Natural killer cell (primary cell): ENCODE measurements at regions not wholly inside any gene's neighbourhood (a gene's known extent, or its start where the extent isn't known, plus 50 kb on each side); places are given as distances from the start of the nearest gene placed in this dataset.

ENCODE experiments used
- ATAC-seq, 3 donors: fragments of 150-1000 bp in 2 of 3; fragments of 200-7000 bp in 1 of 3; cut with Tn5 transposase; 1 replicate in 1 of 3; 2 replicates in 2 of 3; pipeline ENCODE4 v1.10.0; 2021; ENCODE audit warnings: mild to moderate bottlenecking in 2 of 3, moderate library complexity in 2 of 3
- DNase-seq, 2 donors: peaks; one replicate each; pipeline versions ENCODE4 v3.0.0 to v3.0.0-alpha.2; 2013 to 2021; ENCODE audit warnings: mixed read lengths in 1 of 2
- H3K27ac ChIP-seq: one replicate; pipeline ENCODE4 v1.5.1; 2013; ENCODE audit warnings: mild to moderate bottlenecking, low read length
- H3K27me3 ChIP-seq: one replicate; pipeline ENCODE4 v1.6.1; 2013; ENCODE audit warnings: low read length; ENCODE audit not compliant: control insufficient read depth, insufficient read depth
- H3K36me3 ChIP-seq: one replicate; pipeline ENCODE4 v1.6.1; 2013; ENCODE audit warnings: low read length; ENCODE audit not compliant: control insufficient read depth, insufficient read depth
- H3K4me1 ChIP-seq: one replicate; pipeline ENCODE4 v1.6.1; 2013; ENCODE audit warnings: low read length; ENCODE audit not compliant: control insufficient read depth, insufficient read depth
- H3K4me3 ChIP-seq: one replicate; pipeline ENCODE4 v1.5.1; 2013; ENCODE audit warnings: low read length
- H3K9me3 ChIP-seq: one replicate; pipeline ENCODE4 v1.6.1; 2013; ENCODE audit warnings: low read length; ENCODE audit not compliant: control insufficient read depth, insufficient read depth
- H3K27ac Mint-ChIP-seq, 2 donors: one replicate each; pipeline ENCODE4 v1.8.0; 2022; ENCODE audit warnings: mild to moderate bottlenecking in 2 of 2, mixed read lengths in 2 of 2, moderate library complexity in 1 of 2
- H3K27me3 Mint-ChIP-seq, 2 donors: one replicate each; pipeline ENCODE4 v1.8.0; 2022; ENCODE audit warnings: low read depth in 2 of 2, mixed read lengths in 2 of 2
- H3K36me3 Mint-ChIP-seq: one replicate; pipeline ENCODE4 v1.8.0; 2022; ENCODE audit warnings: mixed read lengths
- H3K4me1 Mint-ChIP-seq, 2 donors: one replicate each; pipeline ENCODE4 v1.8.0; 2022; ENCODE audit warnings: mixed read lengths in 2 of 2
- H3K4me3 Mint-ChIP-seq: one replicate; pipeline ENCODE4 v1.8.0; 2022; ENCODE audit warnings: mild to moderate bottlenecking, moderate library complexity, mixed read lengths
- H3K9me3 Mint-ChIP-seq, 2 donors: one replicate each; pipeline ENCODE4 v1.8.0; 2022; ENCODE audit warnings: mixed read lengths in 2 of 2
- WGBS: methylation state at CpG from one replicate; pipeline ENCODE4 v1.1.7; 2013; ENCODE audit warnings: missing lambda C conversion rate; ENCODE audit not compliant: insufficient coverage; 5-methylcytosine and 5-hydroxymethylcytosine counted together
- intact Hi-C: fragments of 100-400 bp; cut with micrococcal nuclease; formaldehyde crosslinking; loops from one replicate; pipeline ENCODE4 v1.14.2; 2022
- TF ChIP-seq, protein P1 (sequence below): fragments of 200-600 bp; IDR thresholded peaks from one replicate; pipeline ENCODE4 v1.8.0; 2022; ENCODE audit warnings: antibody characterized with exemption

DNA sequence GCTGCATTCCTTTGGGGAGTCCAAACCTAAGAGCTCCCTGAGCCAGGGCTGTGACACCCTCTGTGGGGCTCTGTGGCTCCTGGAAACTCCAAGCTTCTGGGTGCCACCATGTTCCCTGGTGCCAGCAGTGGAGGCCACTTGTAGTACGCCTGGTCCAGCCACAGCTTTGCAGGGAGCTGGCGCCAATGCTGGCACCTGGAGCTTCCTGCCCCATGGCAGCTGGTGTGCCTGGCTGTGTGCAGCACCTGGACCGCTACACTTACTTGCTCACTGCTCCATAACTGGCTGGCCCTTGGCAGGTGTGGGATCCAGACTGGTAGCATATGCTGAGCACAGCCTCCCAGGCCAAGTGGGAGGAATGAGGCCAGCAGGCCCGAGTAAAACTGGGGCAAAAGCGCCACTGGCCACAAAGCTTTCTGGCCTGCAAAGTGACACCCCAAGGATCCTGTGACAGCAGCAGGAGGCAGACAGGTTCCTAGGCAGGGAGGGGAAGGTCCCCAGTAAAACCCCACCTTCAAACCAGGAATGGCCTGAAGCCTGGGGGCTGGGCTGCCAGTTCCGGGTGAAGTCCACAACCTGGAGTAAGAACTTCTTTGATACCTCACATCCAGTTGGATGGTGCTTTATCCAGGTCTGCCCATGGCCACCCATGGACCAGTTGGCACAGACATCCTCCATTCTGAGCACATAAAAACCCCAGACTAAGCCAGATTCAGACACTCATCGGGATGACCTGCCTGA lies 461.0 kb downstream of the TBC1D32 start:
- intact Hi-C loops, result no loop called here
- Histone ChIP-seq H3K27ac (no peak overlapping the region), H3K4me1 (no peaks in the 10 kb centered on the region), H3K27me3 (no peaks in the 10 kb centered on the region), H3K36me3 (no peaks in the 10 kb centered on the region), H3K4me3 (no peak overlapping the region), H3K9me3 (peaks cover 21% of the 10 kb centered on the region)
- H3K27ac Mint-ChIP-seq, result no peak overlapping the region
- DNase-seq (no peak), ATAC-seq (no peak)
- 93% methylated on average over 7 of the region's 7 CpGs for WGBS
- TF ChIP-seq, protein P1, sequence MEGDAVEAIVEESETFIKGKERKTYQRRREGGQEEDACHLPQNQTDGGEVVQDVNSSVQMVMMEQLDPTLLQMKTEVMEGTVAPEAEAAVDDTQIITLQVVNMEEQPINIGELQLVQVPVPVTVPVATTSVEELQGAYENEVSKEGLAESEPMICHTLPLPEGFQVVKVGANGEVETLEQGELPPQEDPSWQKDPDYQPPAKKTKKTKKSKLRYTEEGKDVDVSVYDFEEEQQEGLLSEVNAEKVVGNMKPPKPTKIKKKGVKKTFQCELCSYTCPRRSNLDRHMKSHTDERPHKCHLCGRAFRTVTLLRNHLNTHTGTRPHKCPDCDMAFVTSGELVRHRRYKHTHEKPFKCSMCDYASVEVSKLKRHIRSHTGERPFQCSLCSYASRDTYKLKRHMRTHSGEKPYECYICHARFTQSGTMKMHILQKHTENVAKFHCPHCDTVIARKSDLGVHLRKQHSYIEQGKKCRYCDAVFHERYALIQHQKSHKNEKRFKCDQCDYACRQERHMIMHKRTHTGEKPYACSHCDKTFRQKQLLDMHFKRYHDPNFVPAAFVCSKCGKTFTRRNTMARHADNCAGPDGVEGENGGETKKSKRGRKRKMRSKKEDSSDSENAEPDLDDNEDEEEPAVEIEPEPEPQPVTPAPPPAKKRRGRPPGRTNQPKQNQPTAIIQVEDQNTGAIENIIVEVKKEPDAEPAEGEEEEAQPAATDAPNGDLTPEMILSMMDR, result no peak
- peaks cover 3 to 5% of the 10 kb centered on the region in 2 donors for H3K9me3 Mint-ChIP-seq
- no peak overlapping the region for H3K4me3 Mint-ChIP-seq
- H3K36me3 Mint-ChIP-seq, result no peaks in the 10 kb centered on the region
- no peaks in the 10 kb centered on the region for H3K4me1 Mint-ChIP-seq
- H3K27me3 Mint-ChIP-seq, result no peaks in the 10 kb centered on the region

DNA sequence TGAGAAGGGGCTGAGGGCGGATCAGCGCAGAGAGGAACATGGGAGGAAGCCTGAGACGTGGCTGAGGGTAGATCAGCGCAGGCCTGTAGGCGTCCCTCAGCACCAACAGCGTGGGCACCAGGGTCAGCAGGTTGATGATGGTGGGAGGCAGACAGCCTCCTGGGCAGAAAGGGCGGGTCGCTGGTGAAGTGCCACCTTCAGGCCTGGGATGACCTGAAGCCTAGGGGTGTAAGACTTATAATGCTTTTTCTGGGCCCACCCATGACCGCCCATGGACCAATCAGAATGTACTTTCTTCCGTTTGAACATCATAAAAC lies 462.1 kb downstream of the TBC1D32 start:
- no peaks in the 10 kb centered on the region for H3K36me3 Mint-ChIP-seq
- DNase-seq (no peak), ATAC-seq (no peak)
- no peak overlapping the region for H3K27ac Mint-ChIP-seq
- 92% methylated on average over 10 of the region's 10 CpGs for WGBS
- H3K27ac ChIP-seq, result no peak overlapping the region
- no peaks in the 10 kb centered on the region for H3K36me3 ChIP-seq
- no peaks in the 10 kb centered on the region for H3K9me3 Mint-ChIP-seq
- H3K9me3 ChIP-seq, result peaks cover 21% of the 10 kb centered on the region
- no peaks in the 10 kb centered on the region for H3K27me3 Mint-ChIP-seq
- intact Hi-C loops, result no loop called here
- TF ChIP-seq, protein P1, result no peak
- no peaks in the 10 kb centered on the region for H3K4me1 ChIP-seq
- H3K4me3 Mint-ChIP-seq, result no peak overlapping the region
- H3K4me1 Mint-ChIP-seq, result no peaks in the 10 kb centered on the region
- H3K4me3 ChIP-seq, result no peak overlapping the region
- no peaks in the 10 kb centered on the region for H3K27me3 ChIP-seq

DNA sequence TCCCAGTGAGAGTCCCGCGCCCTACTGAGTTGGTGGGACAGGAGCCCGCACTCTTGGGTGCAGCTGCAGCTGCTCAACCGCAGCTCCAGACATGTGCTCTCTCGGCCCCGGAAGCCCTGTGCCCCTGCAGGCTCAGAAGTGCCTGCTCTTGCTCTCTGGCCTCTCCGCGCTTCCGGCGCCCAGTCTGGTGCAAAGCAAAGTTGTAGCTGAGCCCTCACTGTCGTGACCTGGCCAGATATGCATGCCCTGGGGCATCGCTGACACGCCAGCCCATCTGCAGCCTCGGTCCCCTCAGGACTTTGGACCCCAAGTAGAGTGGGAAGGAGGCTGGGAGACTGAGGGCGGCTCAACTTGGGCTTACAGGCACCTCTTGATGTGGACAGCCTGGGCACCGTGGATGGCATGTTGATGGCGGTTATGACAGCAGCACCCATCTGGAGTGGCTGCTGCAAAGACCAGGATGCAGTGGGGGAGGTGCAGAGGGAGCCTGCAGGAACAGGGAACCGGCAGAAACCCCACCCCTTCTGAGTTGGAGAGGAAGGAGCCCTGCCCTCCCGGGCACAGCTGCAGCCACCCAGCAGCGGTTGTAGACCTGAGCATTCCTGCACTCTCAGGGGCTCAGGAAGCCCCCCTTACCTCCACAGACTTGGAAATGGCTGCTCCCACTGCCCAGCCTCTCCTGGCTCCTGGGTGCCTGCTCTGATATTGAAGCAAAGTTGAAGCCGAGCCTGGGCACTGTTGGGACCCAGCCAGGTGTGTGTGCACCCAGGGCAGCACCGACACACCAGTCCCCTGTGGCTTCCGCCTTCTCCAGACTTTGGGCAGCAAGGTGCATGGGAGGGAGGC lies 462.6 kb downstream of the TBC1D32 start:
- DNase-seq, result no peak
- Mint-ChIP-seq H3K27me3 (no peaks in the 10 kb centered on the region), H3K36me3 (no peaks in the 10 kb centered on the region), H3K4me1 (no peaks in the 10 kb centered on the region), H3K9me3 (peaks cover 2% of the 10 kb centered on the region in 2 donors), H3K27ac (no peak overlapping the region), H3K4me3 (no peak overlapping the region)
- intact Hi-C loops, result no loop called here
- no peaks in the 10 kb centered on the region for H3K4me1 ChIP-seq
- no peak for ATAC-seq
- no peak overlapping the region for H3K4me3 ChIP-seq
- no peak overlapping the region for H3K27ac ChIP-seq
- H3K27me3 ChIP-seq, result no peaks in the 10 kb centered on the region
- H3K9me3 ChIP-seq, result peaks cover 21% of the 10 kb centered on the region
- no peaks in the 10 kb centered on the region for H3K36me3 ChIP-seq
- WGBS, result 81% methylated on average over 23 of the region's 23 CpGs
- TF ChIP-seq, protein P1, result no peak
